ENCODE measurements at regions not wholly inside any gene's neighbourhood (a gene's known extent, or its start where the extent isn't known, plus 50 kb on each side); places are given as distances from the start of the nearest gene placed in this dataset.

DNA sequence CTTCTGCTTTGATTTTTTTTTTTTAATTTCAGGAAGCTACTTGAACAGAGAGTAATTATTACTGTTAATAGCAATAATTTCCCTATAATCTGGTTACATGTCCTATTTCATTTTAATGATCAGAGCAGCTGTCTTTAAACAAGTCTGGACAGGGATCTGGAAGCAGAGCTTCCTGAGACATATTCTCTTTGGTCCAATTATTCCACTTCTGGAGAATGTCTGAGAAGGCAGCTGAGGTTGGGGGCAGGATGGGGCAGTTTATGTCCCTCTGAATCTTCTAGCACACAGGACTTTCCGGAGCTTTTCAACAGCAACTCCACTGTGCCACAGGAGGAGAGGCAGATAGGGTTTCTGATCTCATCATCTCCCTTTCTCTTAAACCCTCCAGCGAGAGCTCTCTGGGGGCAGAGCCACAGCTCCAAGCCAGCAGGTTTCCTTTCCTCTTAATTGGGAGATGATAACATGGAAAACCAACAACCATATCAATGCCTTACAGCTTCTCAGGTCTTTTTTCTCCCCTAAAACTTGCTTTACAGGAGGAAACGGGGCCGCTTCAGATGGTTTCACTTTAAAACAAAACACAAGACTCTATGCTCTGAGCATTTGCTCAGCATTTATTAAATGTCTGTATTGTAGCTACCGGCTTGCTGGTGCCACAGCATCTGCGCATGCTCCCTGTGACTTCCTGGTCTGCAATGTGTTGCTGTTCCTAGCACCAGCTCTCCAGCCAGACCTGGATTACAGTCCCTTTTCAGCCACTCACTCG, 425.7 kb upstream of the USP24 start:
- no peak for TF ChIP-seq EZH2 (IDR thresholded peaks at IDR 0.05; ENCODE audit: low read depth)
- TF ChIP-seq, protein P1, sequence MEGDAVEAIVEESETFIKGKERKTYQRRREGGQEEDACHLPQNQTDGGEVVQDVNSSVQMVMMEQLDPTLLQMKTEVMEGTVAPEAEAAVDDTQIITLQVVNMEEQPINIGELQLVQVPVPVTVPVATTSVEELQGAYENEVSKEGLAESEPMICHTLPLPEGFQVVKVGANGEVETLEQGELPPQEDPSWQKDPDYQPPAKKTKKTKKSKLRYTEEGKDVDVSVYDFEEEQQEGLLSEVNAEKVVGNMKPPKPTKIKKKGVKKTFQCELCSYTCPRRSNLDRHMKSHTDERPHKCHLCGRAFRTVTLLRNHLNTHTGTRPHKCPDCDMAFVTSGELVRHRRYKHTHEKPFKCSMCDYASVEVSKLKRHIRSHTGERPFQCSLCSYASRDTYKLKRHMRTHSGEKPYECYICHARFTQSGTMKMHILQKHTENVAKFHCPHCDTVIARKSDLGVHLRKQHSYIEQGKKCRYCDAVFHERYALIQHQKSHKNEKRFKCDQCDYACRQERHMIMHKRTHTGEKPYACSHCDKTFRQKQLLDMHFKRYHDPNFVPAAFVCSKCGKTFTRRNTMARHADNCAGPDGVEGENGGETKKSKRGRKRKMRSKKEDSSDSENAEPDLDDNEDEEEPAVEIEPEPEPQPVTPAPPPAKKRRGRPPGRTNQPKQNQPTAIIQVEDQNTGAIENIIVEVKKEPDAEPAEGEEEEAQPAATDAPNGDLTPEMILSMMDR (conservative IDR thresholded peaks at IDR 0.05), result no peak
